Ovary (tissue), 3 donors: ENCODE measurements at regions not wholly inside any gene's neighbourhood (a gene's known extent, or its start where the extent isn't known, plus 50 kb on each side); places are given as distances from the start of the nearest gene placed in this dataset.

Source experiments
- CTCF ChIP-seq, 3 donors: fragments of 450-650 bp in 2 of 3; fragments of 200-600 bp in 1 of 3; IDR thresholded peaks; one replicate each; pipeline versions ENCODE4 v1.5.1 to v1.8.0; 2016 to 2022; ENCODE audit warnings: antibody characterized with exemption in 3 of 3, mild to moderate bottlenecking in 1 of 3
- EP300 ChIP-seq: sonication (generic); formaldehyde crosslinking; IDR thresholded peaks from one replicate; pipeline ENCODE4 v1.6.1; 2017; ENCODE audit warnings: antibody characterized with exemption
- POLR2A ChIP-seq: fragments of 450-650 bp; IDR thresholded peaks from one replicate; pipeline ENCODE4 v1.6.1; 2017; ENCODE audit warnings: antibody characterized with exemption, mild to moderate bottlenecking, moderate library complexity
- donor health status: DM: no; HTN: no; CAD: no.

DNA sequence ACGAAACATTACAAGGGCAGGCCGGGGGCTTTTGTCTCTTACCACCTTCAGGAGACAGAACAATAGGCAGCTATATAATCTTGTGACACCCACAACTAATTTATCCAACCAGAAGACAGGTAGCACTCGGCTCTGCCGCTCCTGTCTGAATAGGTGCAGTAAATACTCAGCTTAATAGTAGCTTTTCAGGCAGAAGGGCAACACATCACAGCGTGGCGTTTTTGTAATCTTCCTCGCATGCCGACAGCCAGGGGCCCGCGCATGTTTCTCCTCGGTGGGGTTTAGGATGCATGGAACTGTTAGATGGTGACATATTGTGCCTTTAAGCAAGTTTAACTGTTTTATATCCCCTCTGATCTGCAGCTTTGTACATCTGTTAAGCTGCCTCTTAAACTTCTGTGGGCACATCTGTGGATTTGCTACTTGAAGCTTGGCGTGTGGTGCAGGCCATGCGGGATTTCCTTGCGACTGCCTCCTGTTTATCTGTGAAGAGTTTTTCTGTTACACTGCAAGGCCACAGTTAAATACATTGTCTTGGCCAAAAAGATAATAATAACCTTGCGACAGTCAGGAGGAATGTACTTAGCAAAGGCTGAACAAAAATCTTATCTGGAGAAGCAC, 123.2 kb upstream of the BNIP2 start:
- no peak for TF ChIP-seq POLR2A
- no peak for TF ChIP-seq CTCF (IDR thresholded peaks at IDR 0.05)
- no peak for TF ChIP-seq EP300
